Neural crest cell (in vitro differentiated cells): ENCODE measurements at regions not wholly inside any gene's neighbourhood (a gene's known extent, or its start where the extent isn't known, plus 50 kb on each side); places are given as distances from the start of the nearest gene placed in this dataset.
A peak's percentile ranks its signal among the peaks of the same experiment; 100 is the strongest.

ENCODE experiments used
- DNase-seq: peaks from one replicate; pipeline ENCODE4 v3.0.0; 2021; ENCODE audit warnings: low read depth, mixed read lengths, low spot score
- H3K27ac Mint-ChIP-seq: one replicate; pipeline ENCODE4 v1.8.0; 2021; ENCODE audit warnings: mild to moderate bottlenecking, mixed read lengths; ENCODE audit not compliant: unreplicated experiment
- H3K27me3 Mint-ChIP-seq: 2 replicates; pipeline ENCODE4 v1.8.0; 2021; ENCODE audit warnings: low read depth, mild to moderate bottlenecking, mixed read lengths
- H3K36me3 Mint-ChIP-seq: 2 replicates; pipeline ENCODE4 v1.8.0; 2021; ENCODE audit warnings: low read depth, mild to moderate bottlenecking, mixed read lengths
- H3K4me1 Mint-ChIP-seq: 2 replicates; pipeline ENCODE4 v1.8.0; 2021; ENCODE audit warnings: mixed read lengths
- H3K4me3 Mint-ChIP-seq: one replicate; pipeline ENCODE4 v1.8.0; 2021; ENCODE audit warnings: mild to moderate bottlenecking, mixed read lengths
- H3K9me3 Mint-ChIP-seq: 2 replicates; pipeline ENCODE4 v1.8.0; 2021; ENCODE audit warnings: mixed read lengths
- CTCF ChIP-seq: fragments of 200-600 bp; sonication (generic); conservative IDR thresholded peaks from 2 replicates; pipeline ENCODE4 v1.5.0; 2021; ENCODE audit warnings: antibody characterized with exemption, mild to moderate bottlenecking

- Mint-ChIP-seq H3K4me1 (peaks cover 12% of the 10 kb centered on the region), H3K27ac (no peak overlapping the region), H3K36me3 (no peaks in the 10 kb centered on the region), H3K9me3 (no peaks in the 10 kb centered on the region), H3K4me3 (no peak overlapping the region), H3K27me3 (peaks cover 11% of the 10 kb centered on the region)
- no peak for DNase-seq
- no peak for TF ChIP-seq CTCF
These were observed 208.2 kb upstream of the FOXN3 start for GRCh38 chr14:89625244-89625713.

GRCh38 chr14:89624500-89625156 is 207.6 kb upstream of the FOXN3 start:
- Mint-ChIP-seq H3K4me3 (no peak overlapping the region), H3K27me3 (peaks cover 17% of the 10 kb centered on the region), H3K9me3 (no peaks in the 10 kb centered on the region), H3K4me1 (peaks cover 9% of the 10 kb centered on the region), H3K36me3 (no peaks in the 10 kb centered on the region), H3K27ac (no peak overlapping the region)
- TF ChIP-seq CTCF = no peak
- no peak for DNase-seq

GRCh38 chr14:89621791-89622638 is 205.0 kb upstream of the FOXN3 start:
- H3K9me3 Mint-ChIP-seq = no peaks in the 10 kb centered on the region
- H3K27me3 Mint-ChIP-seq = peaks cover 23% of the 10 kb centered on the region
- DNase-seq = no peak
- no peak for TF ChIP-seq CTCF
- H3K27ac Mint-ChIP-seq = no peak overlapping the region
- peak overlapping the region; percentile 21 for H3K4me3 Mint-ChIP-seq
- no peaks in the 10 kb centered on the region for H3K36me3 Mint-ChIP-seq
- peaks cover 25% of the 10 kb centered on the region for H3K4me1 Mint-ChIP-seq

GRCh38 chr14:89621009-89621421 is 204.0 kb upstream of the FOXN3 start:
- Mint-ChIP-seq H3K27ac (no peak overlapping the region), H3K36me3 (no peaks in the 10 kb centered on the region), H3K27me3 (peaks cover 23% of the 10 kb centered on the region), H3K4me3 (peak overlapping the region; percentile 69), H3K4me1 (peaks cover 35% of the 10 kb centered on the region), H3K9me3 (no peaks in the 10 kb centered on the region)
- DNase-seq = no peak
- no peak for TF ChIP-seq CTCF

GRCh38 chr14:89620436-89620835 is 203.4 kb upstream of the FOXN3 start:
- Mint-ChIP-seq H3K27me3 (peaks cover 23% of the 10 kb centered on the region), H3K27ac (no peak overlapping the region)
- TF ChIP-seq CTCF = no peak

More at GRCh38 chr14:89620436-89620835, 203.4 kb upstream of the FOXN3 start:
- no peaks in the 10 kb centered on the region for H3K36me3 Mint-ChIP-seq
- H3K9me3 Mint-ChIP-seq = no peaks in the 10 kb centered on the region
- peak overlapping the region; percentile 69 for H3K4me3 Mint-ChIP-seq
- no peak for DNase-seq
- peaks cover 41% of the 10 kb centered on the region for H3K4me1 Mint-ChIP-seq
